ENCODE measurements at regions not wholly inside any gene's neighbourhood (a gene's known extent, or its start where the extent isn't known, plus 50 kb on each side); places are given as distances from the start of the nearest gene placed in this dataset.

DNA sequence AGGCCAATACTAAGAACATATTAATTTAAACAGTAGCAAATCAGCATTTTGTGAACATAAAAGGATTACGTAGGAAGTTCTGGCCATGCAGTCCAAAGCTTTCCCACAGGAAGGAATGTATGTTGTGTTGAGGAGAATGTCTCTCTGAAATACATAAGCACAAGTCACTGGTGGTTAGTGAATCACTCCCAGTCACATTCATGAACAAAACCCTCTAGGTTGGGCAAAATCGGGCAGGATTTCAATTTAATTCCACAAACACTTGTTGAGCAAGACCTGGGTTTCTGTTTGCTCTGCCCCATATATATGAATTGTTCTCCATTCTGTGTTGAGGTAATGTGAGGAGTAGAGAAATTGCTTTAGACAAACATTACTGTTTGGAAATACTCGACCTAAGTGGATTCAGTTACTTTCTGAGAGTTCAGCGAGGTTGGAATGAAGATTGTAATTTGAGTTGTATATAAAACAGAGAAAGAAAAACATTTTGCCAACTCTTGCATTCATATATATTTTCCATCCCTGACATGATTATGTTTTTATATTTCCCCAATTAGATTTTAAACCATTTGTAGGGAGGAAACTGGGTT, 127.6 kb upstream of the RPS23 start:
- H3K18ac ChIP-seq (ENCODE audit: extremely low read depth, low read length), result no peak overlapping the region
- H4K8ac ChIP-seq (ENCODE audit: extremely low read depth, insufficient read depth, low read length), result no peak overlapping the region
- H3K9ac ChIP-seq (replicated peaks in 1 of 4; ENCODE audit: extremely low read depth in 1 of 4, low read depth in 3 of 4, low read length in 3 of 4), result no peak overlapping the region
- H3K4me2 ChIP-seq (ENCODE audit: insufficient read depth in 1 of 2, low read depth in 2 of 2, low read length in 2 of 2), result no peak overlapping the region
- POLR2A ChIA-PET (ENCODE audit: partially characterized antibody), result no interaction called here
- no peak overlapping the region for H4K5ac ChIP-seq (ENCODE audit: insufficient read length, low read depth, low read length)
- WGBS, 2 experiments (ENCODE audit: extremely low coverage in 1 of 2, insufficient coverage in 1 of 2, insufficient read length in 1 of 2, insufficient replicate concordance in 2 of 2, low coverage in 1 of 2, low lambda C conversion rate in 2 of 2, missing lambda C conversion rate in 1 of 2), result 92% methylated on average over 4 of the region's 4 CpGs; no CpG with 5 or more reads in 1 of the 2 experiments
- H3K56ac ChIP-seq (replicated peaks; ENCODE audit: insufficient read length, low read depth, low read length), result no peak overlapping the region
- H3K4me3 ChIP-seq (ENCODE audit: extremely low read depth in 1 of 4, insufficient read depth in 2 of 4, low read depth in 3 of 4, low read length in 4 of 4), result no peak overlapping the region
- no peak overlapping the region for H3K4ac ChIP-seq (replicated peaks; ENCODE audit: insufficient read length, low read depth, low read length)
- no peak for DNase-seq (ENCODE audit: low read depth in 1 of 2, low spot score in 2 of 2)
- H2BK15ac ChIP-seq (ENCODE audit: low read length), result no peak overlapping the region
- no peak overlapping the region for H4K91ac ChIP-seq (replicated peaks; ENCODE audit: insufficient read length, low read length)
- CTCF ChIA-PET (ENCODE audit: partially characterized antibody), result no interaction called here
- no peaks in the 10 kb centered on the region for H4K20me1 ChIP-seq (replicated peaks in 1 of 2; ENCODE audit: control insufficient read depth in 1 of 2, insufficient read depth in 2 of 2, low read length in 2 of 2)
- no peaks in the 10 kb centered on the region for H3K79me1 ChIP-seq (ENCODE audit: low read depth, low read length)
- no peak overlapping the region for H3K14ac ChIP-seq (ENCODE audit: insufficient read length)
- no peak for FAIRE-seq
- no peak overlapping the region for H2BK5ac ChIP-seq (ENCODE audit: low read depth, low read length)
- peaks cover 0 to 11% (median 10%) of the 10 kb centered on the region in 4 experiments; a peak in 4 of 7 replicates for H3K4me1 ChIP-seq (replicated peaks in 1 of 4; ENCODE audit: control insufficient read depth in 3 of 4, insufficient read depth in 4 of 4, low read length in 3 of 4)
- H3K27me3 ChIP-seq (replicated peaks in 1 of 4; ENCODE audit: control insufficient read depth in 3 of 4, extremely low read depth in 1 of 4, insufficient read depth in 3 of 4, low read length in 3 of 4), result no peaks in the 10 kb centered on the region
- no peak overlapping the region for H2BK12ac ChIP-seq (ENCODE audit: low read depth, low read length)
- H3K27ac ChIP-seq (ENCODE audit: low read depth, low read length), result no peak overlapping the region
- no peaks in the 10 kb centered on the region for H3K23me2 ChIP-seq (ENCODE audit: low read depth, low read length)
- no peaks in the 10 kb centered on the region for H3K79me2 ChIP-seq (ENCODE audit: control insufficient read depth in 1 of 2, insufficient read depth in 2 of 2, low read length in 2 of 2)
- peaks cover 4% of the 10 kb centered on the region in 2 experiments; a peak in 1 of 4 replicates for H3K9me3 ChIP-seq (ENCODE audit: insufficient read depth in 2 of 2, low read depth in 1 of 2, low read length in 1 of 2)
- no peak overlapping the region for H2BK20ac ChIP-seq (ENCODE audit: low read length)
- no peak overlapping the region for H2BK120ac ChIP-seq (replicated peaks; ENCODE audit: low read depth, low read length)
- H2AK5ac ChIP-seq (ENCODE audit: low read depth, low read length), result no peak overlapping the region
- H2AFZ ChIP-seq (ENCODE audit: low read length), result no peak overlapping the region
- no peak overlapping the region for H3K23ac ChIP-seq (ENCODE audit: insufficient read length)
- no peaks in the 10 kb centered on the region; a peak in 1 of 8 replicates for H3K36me3 ChIP-seq (ENCODE audit: control insufficient read depth in 2 of 4, insufficient read depth in 4 of 4, low read length in 3 of 4)
- TF ChIP-seq KDM4A (IDR thresholded peaks at IDR 0.05; ENCODE audit: low read depth, low read length, severe bottlenecking) (no peak), TBP (IDR thresholded peaks at IDR 0.05; ENCODE audit: low read depth, low read length) (no peak), RBBP5 (IDR thresholded peaks at IDR 0.05; ENCODE audit: borderline replicate concordance, low read depth, low read length) (no peak), CREB1 (IDR thresholded peaks at IDR 0.05) (no peak), BCL11A (IDR thresholded peaks at IDR 0.05; ENCODE audit: low read depth in 2 of 2, low read length in 2 of 2) (no peak), SIRT6 (IDR thresholded peaks at IDR 0.05; ENCODE audit: low read length) (no peak), BRCA1 (IDR thresholded peaks at IDR 0.05; ENCODE audit: low read depth, low read length) (no peak), CBX5 (IDR thresholded peaks at IDR 0.05; ENCODE audit: low read depth, low read length) (no peak), FOSL1 (IDR thresholded peaks at IDR 0.05; ENCODE audit: insufficient read depth, low read depth, low read length) (no peak), MAFK (IDR thresholded peaks at IDR 0.05; ENCODE audit: low read depth, low read length) (no peak), USF2 (IDR thresholded peaks at IDR 0.05; ENCODE audit: low read length) (no peak), RXRA (IDR thresholded peaks at IDR 0.05; ENCODE audit: insufficient read depth, low read depth, low read length) (no peak), GABPA (IDR thresholded peaks at IDR 0.05; ENCODE audit: borderline replicate concordance, insufficient read depth, low read length) (no peak), SP4 (IDR thresholded peaks at IDR 0.05; ENCODE audit: low read length) (no peak)

Measured in H1 (cell line).